ENCODE measurements at regions not wholly inside any gene's neighbourhood (a gene's known extent, or its start where the extent isn't known, plus 50 kb on each side); places are given as distances from the start of the nearest gene placed in this dataset.
A peak's percentile ranks its signal among the peaks of the same experiment; 100 is the strongest.

GRCh38 chr6:141439513-141439912 lies 693.2 kb upstream of the GJE1 start:
- H3K4me3 ChIP-seq (ENCODE audit: low read depth, low read length), result no peak overlapping the region
- TF ChIP-seq, protein P1, sequence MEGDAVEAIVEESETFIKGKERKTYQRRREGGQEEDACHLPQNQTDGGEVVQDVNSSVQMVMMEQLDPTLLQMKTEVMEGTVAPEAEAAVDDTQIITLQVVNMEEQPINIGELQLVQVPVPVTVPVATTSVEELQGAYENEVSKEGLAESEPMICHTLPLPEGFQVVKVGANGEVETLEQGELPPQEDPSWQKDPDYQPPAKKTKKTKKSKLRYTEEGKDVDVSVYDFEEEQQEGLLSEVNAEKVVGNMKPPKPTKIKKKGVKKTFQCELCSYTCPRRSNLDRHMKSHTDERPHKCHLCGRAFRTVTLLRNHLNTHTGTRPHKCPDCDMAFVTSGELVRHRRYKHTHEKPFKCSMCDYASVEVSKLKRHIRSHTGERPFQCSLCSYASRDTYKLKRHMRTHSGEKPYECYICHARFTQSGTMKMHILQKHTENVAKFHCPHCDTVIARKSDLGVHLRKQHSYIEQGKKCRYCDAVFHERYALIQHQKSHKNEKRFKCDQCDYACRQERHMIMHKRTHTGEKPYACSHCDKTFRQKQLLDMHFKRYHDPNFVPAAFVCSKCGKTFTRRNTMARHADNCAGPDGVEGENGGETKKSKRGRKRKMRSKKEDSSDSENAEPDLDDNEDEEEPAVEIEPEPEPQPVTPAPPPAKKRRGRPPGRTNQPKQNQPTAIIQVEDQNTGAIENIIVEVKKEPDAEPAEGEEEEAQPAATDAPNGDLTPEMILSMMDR (IDR thresholded peaks at IDR 0.05; ENCODE audit: low read depth, low read length, missing control alignments), result no peak
- in situ Hi-C loops (cut with HindIII; ENCODE audit: low sequenced_read_pairs), result no loop called here
- no peak for DNase-seq (ENCODE audit: low read depth)

DNA sequence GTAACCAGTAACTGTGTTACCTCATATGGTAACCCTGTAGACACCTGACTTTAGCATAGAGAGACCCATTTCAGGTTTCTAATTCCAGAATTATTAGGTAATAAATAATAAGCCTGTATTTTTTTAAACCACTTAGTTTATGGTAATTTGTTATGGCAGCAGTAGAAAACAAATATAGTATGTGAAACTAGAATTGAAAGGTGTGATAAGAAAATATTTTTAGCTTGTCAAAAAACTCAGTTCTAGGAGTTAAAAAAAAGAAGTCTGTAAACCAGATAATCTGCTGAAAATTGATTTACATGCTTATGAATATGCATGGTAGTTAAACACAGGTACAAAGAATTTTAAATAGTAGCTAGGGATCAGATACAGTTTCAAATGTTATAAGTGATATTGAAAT lies 695.0 kb upstream of the GJE1 start:
- TF ChIP-seq, protein P1 (IDR thresholded peaks at IDR 0.05; ENCODE audit: low read depth, low read length, missing control alignments), result no peak
- DNase-seq (ENCODE audit: low read depth), result no peak
- in situ Hi-C loops (cut with HindIII; ENCODE audit: low sequenced_read_pairs), result no loop called here
- H3K4me3 ChIP-seq (ENCODE audit: low read depth, low read length), result no peak overlapping the region

- no peak overlapping the region for H3K4me3 ChIP-seq (ENCODE audit: low read depth, low read length)
- TF ChIP-seq, protein P1 (IDR thresholded peaks at IDR 0.05; ENCODE audit: low read depth, low read length, missing control alignments), result no peak
- in situ Hi-C loops (cut with HindIII; ENCODE audit: low sequenced_read_pairs), result no loop called here
- no peak for DNase-seq (ENCODE audit: low read depth)
Measured at GRCh38 chr6:141437011-141437410, 695.7 kb upstream of the GJE1 start.

- H3K4me3 ChIP-seq (ENCODE audit: low read depth, low read length), result no peak overlapping the region
- DNase-seq (ENCODE audit: low read depth), result no peak
- TF ChIP-seq, protein P1 (IDR thresholded peaks at IDR 0.05; ENCODE audit: low read depth, low read length, missing control alignments), result no peak
- in situ Hi-C loops (cut with HindIII; ENCODE audit: low sequenced_read_pairs), result no loop called here
Measured at GRCh38 chr6:141426400-141426980, 706.2 kb upstream of the GJE1 start.

DNA sequence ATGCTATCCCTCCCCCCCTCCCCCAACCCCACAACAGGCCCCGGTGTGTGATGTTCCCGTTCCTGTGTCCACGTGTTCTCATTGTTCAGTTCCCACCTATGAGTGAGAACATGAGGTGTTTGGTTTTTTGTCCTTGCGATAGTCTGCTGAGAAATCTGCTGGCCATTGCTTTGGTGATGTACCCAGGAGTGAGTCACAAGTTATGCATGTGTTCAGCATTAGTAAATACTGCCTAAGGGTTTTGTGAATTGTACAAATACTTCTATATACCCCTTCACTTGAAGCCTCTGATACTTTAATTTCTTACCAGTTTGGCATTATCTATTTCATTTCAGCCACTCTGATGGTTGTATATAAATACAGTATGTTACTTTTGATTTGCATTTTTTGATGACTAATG lies 711.3 kb upstream of the GJE1 start:
- DNase-seq (ENCODE audit: low read depth), result peak; percentile 65
- H3K4me3 ChIP-seq (ENCODE audit: low read depth, low read length), result no peak overlapping the region
- TF ChIP-seq, protein P1 (IDR thresholded peaks at IDR 0.05; ENCODE audit: low read depth, low read length, missing control alignments), result no peak
- in situ Hi-C loops (cut with HindIII; ENCODE audit: low sequenced_read_pairs), result no loop called here

DNA sequence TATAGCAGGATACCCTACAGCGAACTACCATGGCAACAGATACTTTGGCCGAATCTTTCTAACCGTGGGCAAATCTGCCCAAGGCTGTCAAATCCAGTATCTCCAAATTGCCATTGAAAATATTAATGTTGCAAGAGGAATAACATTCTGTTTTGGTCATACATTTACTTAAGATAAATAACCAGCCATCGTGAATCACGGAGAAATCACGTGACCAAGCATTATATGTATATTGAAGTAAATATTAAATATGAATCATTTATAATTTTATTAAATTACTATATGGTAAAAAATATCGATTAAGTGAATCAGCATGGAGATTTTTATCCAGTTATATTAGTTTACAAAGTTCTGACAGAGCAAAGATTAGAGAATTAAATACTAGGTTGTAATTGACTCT lies 714.6 kb upstream of the GJE1 start:
- TF ChIP-seq, protein P1 (IDR thresholded peaks at IDR 0.05; ENCODE audit: low read depth, low read length, missing control alignments), result no peak
- no peak for DNase-seq (ENCODE audit: low read depth)
- in situ Hi-C loops (cut with HindIII; ENCODE audit: low sequenced_read_pairs), result no loop called here
- no peak overlapping the region for H3K4me3 ChIP-seq (ENCODE audit: low read depth, low read length)
